ENCODE measurements at regions not wholly inside any gene's neighbourhood (a gene's known extent, or its start where the extent isn't known, plus 50 kb on each side); places are given as distances from the start of the nearest gene placed in this dataset.

DNA sequence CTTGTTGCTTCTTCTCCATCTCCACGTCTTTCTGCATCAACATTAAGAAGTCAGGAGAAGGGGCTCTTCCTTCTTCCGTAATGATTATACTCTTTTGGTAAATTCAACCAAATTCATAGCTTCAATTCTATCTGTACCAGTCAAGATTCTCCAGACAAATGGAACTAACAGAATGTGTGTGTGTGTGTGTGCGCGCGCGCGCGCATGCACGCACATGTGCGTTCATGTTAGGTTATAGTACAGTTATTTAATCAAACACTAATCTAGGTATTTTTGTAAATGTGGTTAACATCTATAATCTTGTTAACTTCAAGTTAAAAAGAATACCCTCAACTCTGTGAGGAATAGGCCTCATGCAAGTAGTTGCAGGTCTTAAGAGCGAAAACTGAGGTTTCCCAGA is 150.3 kb upstream of the TAS2R1 start:
- H3K9me3 Mint-ChIP-seq: peaks cover 12 to 27% (median 21%) of the 10 kb centered on the region in 3 donors
- H3K36me3 ChIP-seq (ENCODE audit: control insufficient read depth in 2 of 2, extremely low read depth in 1 of 2, insufficient read depth in 1 of 2, low read length in 1 of 2): no peaks in the 10 kb centered on the region
- ATAC-seq (replicated peaks in 1 of 4): no peak
- H3K27ac Mint-ChIP-seq: no peak overlapping the region
- no peaks in the 10 kb centered on the region for H3K27me3 Mint-ChIP-seq
- H3K27me3 ChIP-seq (replicated peaks in 1 of 2; ENCODE audit: control insufficient read depth in 2 of 2, extremely low read depth in 1 of 2, insufficient read depth in 2 of 2, low read length in 1 of 2): no peaks in the 10 kb centered on the region
- ChIA-PET POLR2A (no interaction called here), CTCF (no interaction called here)
- no peaks in the 10 kb centered on the region for H3K4me1 ChIP-seq (ENCODE audit: control insufficient read depth in 1 of 2, extremely low read depth in 1 of 2, insufficient read depth in 2 of 2, low read length in 2 of 2)
- no peak overlapping the region for H3K27ac ChIP-seq (ENCODE audit: low read length)
- WGBS (ENCODE audit: insufficient coverage): no CpG with 5 or more reads among the region's 11 CpGs
- H3K4me3 Mint-ChIP-seq: no peak overlapping the region
- no peak for DNase-seq
- no peaks in the 10 kb centered on the region for H3K36me3 Mint-ChIP-seq
- no peak overlapping the region for H3K4me3 ChIP-seq (ENCODE audit: control insufficient read depth in 1 of 2, extremely low read depth in 1 of 2, low read length in 1 of 2)
- H3K9me3 ChIP-seq: no peaks in the 10 kb centered on the region
- no peaks in the 10 kb centered on the region for H3K4me1 Mint-ChIP-seq

DNA sequence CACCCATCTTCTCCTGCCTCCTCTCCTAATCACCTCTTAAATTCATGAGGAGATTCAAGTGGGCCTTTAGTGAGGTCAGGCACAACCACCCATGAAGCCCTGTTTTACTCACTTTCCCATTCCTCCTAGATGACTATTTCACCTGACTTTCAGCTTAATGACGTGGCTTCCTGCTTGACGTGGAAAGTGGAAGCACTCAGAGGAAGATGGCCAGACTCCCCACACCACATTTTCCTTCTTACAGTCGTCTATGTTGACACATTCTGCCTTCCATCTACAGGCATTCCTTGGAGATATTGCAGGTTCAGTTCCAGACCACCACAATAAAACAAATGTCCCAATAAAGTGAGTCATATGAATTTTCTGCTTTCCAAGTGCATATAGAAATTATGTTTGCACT is 146.4 kb upstream of the TAS2R1 start:
- ATAC-seq (replicated peaks in 1 of 4): no peak
- H3K27me3 Mint-ChIP-seq: no peaks in the 10 kb centered on the region
- no peak overlapping the region for H3K4me3 Mint-ChIP-seq
- no peaks in the 10 kb centered on the region for H3K36me3 ChIP-seq (ENCODE audit: control insufficient read depth in 2 of 2, extremely low read depth in 1 of 2, insufficient read depth in 1 of 2, low read length in 1 of 2)
- WGBS (ENCODE audit: insufficient coverage): no CpG with 5 or more reads among the region's 3 CpGs
- no peaks in the 10 kb centered on the region for H3K4me1 ChIP-seq (ENCODE audit: control insufficient read depth in 1 of 2, extremely low read depth in 1 of 2, insufficient read depth in 2 of 2, low read length in 2 of 2)
- H3K9me3 ChIP-seq: no peaks in the 10 kb centered on the region
- no peaks in the 10 kb centered on the region for H3K4me1 Mint-ChIP-seq
- CTCF ChIA-PET: no interaction called here
- no peak overlapping the region for H3K4me3 ChIP-seq (ENCODE audit: control insufficient read depth in 1 of 2, extremely low read depth in 1 of 2, low read length in 1 of 2)
- DNase-seq: no peak
- H3K27me3 ChIP-seq (replicated peaks in 1 of 2; ENCODE audit: control insufficient read depth in 2 of 2, extremely low read depth in 1 of 2, insufficient read depth in 2 of 2, low read length in 1 of 2): no peaks in the 10 kb centered on the region
- H3K36me3 Mint-ChIP-seq: no peaks in the 10 kb centered on the region
- no peak overlapping the region for H3K27ac Mint-ChIP-seq
- peaks cover 8 to 24% (median 20%) of the 10 kb centered on the region in 3 donors for H3K9me3 Mint-ChIP-seq
- no peak overlapping the region for H3K27ac ChIP-seq (ENCODE audit: low read length)
- POLR2A ChIA-PET: no interaction called here

DNA sequence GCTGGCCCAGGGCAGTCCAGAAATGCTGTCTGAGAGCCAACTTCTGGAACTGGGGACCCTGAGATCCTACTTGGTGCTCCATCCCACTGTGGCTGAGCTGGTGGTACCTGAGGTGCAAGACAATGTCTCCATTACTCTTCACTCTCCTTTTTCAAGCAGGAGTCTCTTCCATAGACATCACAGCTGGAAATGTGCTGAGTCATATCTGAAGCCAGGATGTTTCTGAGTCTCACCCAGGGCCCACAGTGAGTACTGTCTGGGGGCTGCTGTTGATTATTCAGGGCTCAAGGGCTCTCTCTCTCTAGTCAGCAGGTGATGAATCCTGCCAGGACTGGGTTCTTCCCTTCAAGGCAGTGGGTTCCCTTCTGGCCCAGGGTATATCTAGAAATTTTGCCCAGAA is 145.2 kb upstream of the TAS2R1 start:
- no peaks in the 10 kb centered on the region for H3K27me3 Mint-ChIP-seq
- POLR2A ChIA-PET: no interaction called here
- no peak for ATAC-seq (replicated peaks in 1 of 4)

DNA sequence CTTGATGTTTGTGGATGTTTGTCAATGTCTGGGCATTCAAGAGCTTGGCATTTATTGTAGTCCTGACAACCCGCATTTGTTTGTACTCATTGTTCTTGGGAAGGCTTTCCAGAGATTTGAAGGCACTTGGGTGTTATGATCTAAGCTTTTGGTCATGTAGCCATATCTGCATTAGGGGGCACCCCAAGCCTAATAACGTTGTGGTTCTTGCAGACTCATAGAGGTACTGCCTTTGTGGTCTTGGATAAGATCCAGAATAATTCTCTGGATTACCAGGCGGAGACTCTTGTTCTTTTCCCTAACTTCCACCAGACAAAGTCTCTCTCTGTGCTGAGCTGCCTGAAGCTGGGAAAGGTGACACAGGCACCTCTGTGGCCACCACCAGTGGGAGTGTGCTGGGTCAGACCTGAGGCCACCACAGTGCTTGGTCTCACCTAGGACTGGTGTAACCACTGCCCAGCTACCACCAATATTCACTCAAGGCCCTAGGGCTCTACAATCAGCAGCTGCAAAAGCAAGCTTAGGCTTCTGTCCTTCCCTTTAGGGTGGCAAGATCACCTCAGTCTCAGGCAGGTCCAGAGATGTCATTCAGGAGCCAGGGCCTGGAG is 144.4 kb upstream of the TAS2R1 start:
- H3K9me3 ChIP-seq: no peaks in the 10 kb centered on the region
- no peak for DNase-seq
- H3K27me3 ChIP-seq (replicated peaks in 1 of 2; ENCODE audit: control insufficient read depth in 2 of 2, extremely low read depth in 1 of 2, insufficient read depth in 2 of 2, low read length in 1 of 2): no peaks in the 10 kb centered on the region
- Mint-ChIP-seq H3K4me3 (no peak overlapping the region), H3K4me1 (no peaks in the 10 kb centered on the region), H3K9me3 (peaks cover under 1 to 14% (median 7%) of the 10 kb centered on the region in 3 donors), H3K27ac (no peak overlapping the region), H3K27me3 (no peaks in the 10 kb centered on the region), H3K36me3 (no peaks in the 10 kb centered on the region)
- POLR2A ChIA-PET: interaction anchor here in 1 of 2 donors (0.6 kb wide), 1 partner anchor 736 kb away, joined by 6 read pairs; no protein-coding TSS in a partner anchor
- no peak overlapping the region for H3K27ac ChIP-seq (ENCODE audit: low read length)
- no peak overlapping the region for H3K4me3 ChIP-seq (ENCODE audit: control insufficient read depth in 1 of 2, extremely low read depth in 1 of 2, low read length in 1 of 2)
- ATAC-seq (replicated peaks in 1 of 4): no peak
- no peaks in the 10 kb centered on the region for H3K4me1 ChIP-seq (ENCODE audit: control insufficient read depth in 1 of 2, extremely low read depth in 1 of 2, insufficient read depth in 2 of 2, low read length in 2 of 2)
- CTCF ChIA-PET: no interaction called here
- H3K36me3 ChIP-seq (ENCODE audit: control insufficient read depth in 2 of 2, extremely low read depth in 1 of 2, insufficient read depth in 1 of 2, low read length in 1 of 2): no peaks in the 10 kb centered on the region
- 60% methylated on average over 2 of the region's 3 CpGs for WGBS (ENCODE audit: insufficient coverage)

More for the DNA sequence above, 145.2 kb upstream of the TAS2R1 start:
- no peak for DNase-seq
- CTCF ChIA-PET: interaction anchor here in 1 of 2 donors (0.6 kb wide), 1 partner anchor 20 kb away, joined by 4 read pairs; no protein-coding TSS in a partner anchor
- Mint-ChIP-seq H3K4me1 (no peaks in the 10 kb centered on the region), H3K9me3 (peaks cover under 1 to 16% (median 12%) of the 10 kb centered on the region in 3 donors), H3K4me3 (no peak overlapping the region), H3K27ac (no peak overlapping the region), H3K36me3 (no peaks in the 10 kb centered on the region)
- Histone ChIP-seq H3K9me3 (no peaks in the 10 kb centered on the region), H3K27me3 (replicated peaks in 1 of 2; ENCODE audit: control insufficient read depth in 2 of 2, extremely low read depth in 1 of 2, insufficient read depth in 2 of 2, low read length in 1 of 2) (no peaks in the 10 kb centered on the region), H3K4me3 (ENCODE audit: control insufficient read depth in 1 of 2, extremely low read depth in 1 of 2, low read length in 1 of 2) (no peak overlapping the region), H3K36me3 (ENCODE audit: control insufficient read depth in 2 of 2, extremely low read depth in 1 of 2, insufficient read depth in 1 of 2, low read length in 1 of 2) (no peaks in the 10 kb centered on the region), H3K4me1 (ENCODE audit: control insufficient read depth in 1 of 2, extremely low read depth in 1 of 2, insufficient read depth in 2 of 2, low read length in 2 of 2) (no peaks in the 10 kb centered on the region), H3K27ac (ENCODE audit: low read length) (no peak overlapping the region)

DNA sequence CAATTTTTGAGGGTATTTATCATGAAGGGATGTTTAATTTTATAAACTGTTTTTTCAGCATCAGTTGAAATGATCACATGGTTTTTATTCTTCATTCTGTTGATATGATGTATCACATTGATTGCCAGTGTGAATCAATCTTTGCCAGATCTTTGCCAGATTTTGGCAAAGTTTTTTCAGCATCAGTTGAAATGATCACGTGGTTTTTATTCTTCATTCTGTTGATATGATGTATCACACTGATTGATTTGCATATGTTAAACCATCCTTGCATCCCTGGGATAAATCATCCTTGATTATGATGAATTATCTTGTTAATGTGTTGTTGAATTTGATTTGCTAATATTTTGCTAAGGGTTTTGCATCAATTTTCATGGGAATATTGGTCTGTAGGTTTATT is 140.9 kb upstream of the TAS2R1 start:
- ChIA-PET CTCF (no interaction called here), POLR2A (no interaction called here)
- Mint-ChIP-seq H3K27me3 (no peaks in the 10 kb centered on the region), H3K4me3 (no peak overlapping the region), H3K36me3 (no peaks in the 10 kb centered on the region), H3K27ac (no peak overlapping the region), H3K4me1 (no peaks in the 10 kb centered on the region), H3K9me3 (peaks cover 4 to 18% (median 14%) of the 10 kb centered on the region in 3 donors)
- no peaks in the 10 kb centered on the region for H3K4me1 ChIP-seq (ENCODE audit: control insufficient read depth in 1 of 2, extremely low read depth in 1 of 2, insufficient read depth in 2 of 2, low read length in 2 of 2)
- no CpG with 5 or more reads among the region's 1 CpG for WGBS (ENCODE audit: insufficient coverage)
- ATAC-seq (replicated peaks in 1 of 4): no peak
- no peaks in the 10 kb centered on the region for H3K9me3 ChIP-seq
- H3K27me3 ChIP-seq (replicated peaks in 1 of 2; ENCODE audit: control insufficient read depth in 2 of 2, extremely low read depth in 1 of 2, insufficient read depth in 2 of 2, low read length in 1 of 2): no peaks in the 10 kb centered on the region
- no peaks in the 10 kb centered on the region for H3K36me3 ChIP-seq (ENCODE audit: control insufficient read depth in 2 of 2, extremely low read depth in 1 of 2, insufficient read depth in 1 of 2, low read length in 1 of 2)
- no peak for DNase-seq
- H3K27ac ChIP-seq (ENCODE audit: low read length): no peak overlapping the region
- H3K4me3 ChIP-seq (ENCODE audit: control insufficient read depth in 1 of 2, extremely low read depth in 1 of 2, low read length in 1 of 2): no peak overlapping the region

DNA sequence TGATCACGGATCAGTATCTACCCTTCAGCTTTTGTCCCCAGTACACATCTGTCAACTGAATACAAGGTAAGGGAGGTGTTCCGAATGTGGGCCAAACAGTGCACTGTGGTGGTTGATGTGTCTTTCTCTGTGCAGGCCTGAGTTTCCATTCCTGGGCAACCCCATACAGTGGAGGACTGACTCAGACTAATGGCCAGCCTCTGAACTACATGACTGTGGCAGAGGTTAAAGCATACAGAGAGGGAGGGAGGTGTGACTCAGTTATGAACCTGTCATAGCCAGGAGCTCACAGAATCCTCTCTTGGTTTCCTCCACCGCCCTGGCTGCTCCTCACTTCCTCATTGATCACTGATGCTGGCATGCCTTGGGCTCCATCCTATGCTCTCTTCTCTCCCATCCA is 136.4 kb upstream of the TAS2R1 start:
- H3K36me3 ChIP-seq (ENCODE audit: control insufficient read depth in 2 of 2, extremely low read depth in 1 of 2, insufficient read depth in 1 of 2, low read length in 1 of 2): no peaks in the 10 kb centered on the region
- Mint-ChIP-seq H3K4me3 (no peak overlapping the region), H3K27ac (no peak overlapping the region), H3K4me1 (no peaks in the 10 kb centered on the region), H3K27me3 (no peaks in the 10 kb centered on the region), H3K36me3 (no peaks in the 10 kb centered on the region), H3K9me3 (peaks cover 4 to 15% (median 11%) of the 10 kb centered on the region in 3 donors)
- ATAC-seq (replicated peaks in 1 of 4) (peak in 1 of 4 experiments; percentile 34), DNase-seq (no peak)
- H3K27ac ChIP-seq (ENCODE audit: low read length): no peak overlapping the region
- H3K4me1 ChIP-seq (ENCODE audit: control insufficient read depth in 1 of 2, extremely low read depth in 1 of 2, insufficient read depth in 2 of 2, low read length in 2 of 2): no peaks in the 10 kb centered on the region
- H3K27me3 ChIP-seq (replicated peaks in 1 of 2; ENCODE audit: control insufficient read depth in 2 of 2, extremely low read depth in 1 of 2, insufficient read depth in 2 of 2, low read length in 1 of 2): no peaks in the 10 kb centered on the region
- ChIA-PET CTCF (no interaction called here), POLR2A (no interaction called here)
- WGBS (ENCODE audit: insufficient coverage): 67% methylated on average over 1 of the region's 3 CpGs
- no peaks in the 10 kb centered on the region for H3K9me3 ChIP-seq
- H3K4me3 ChIP-seq (ENCODE audit: control insufficient read depth in 1 of 2, extremely low read depth in 1 of 2, low read length in 1 of 2): no peak overlapping the region
